ENCODE measurements at regions not wholly inside any gene's neighbourhood (a gene's known extent, or its start where the extent isn't known, plus 50 kb on each side); places are given as distances from the start of the nearest gene placed in this dataset.
"Not testable (repeated sequence)": the region's sequence is repeated elsewhere in the genome, so short reads cannot be mapped to it uniquely, and the experiment has no call there.

DNA sequence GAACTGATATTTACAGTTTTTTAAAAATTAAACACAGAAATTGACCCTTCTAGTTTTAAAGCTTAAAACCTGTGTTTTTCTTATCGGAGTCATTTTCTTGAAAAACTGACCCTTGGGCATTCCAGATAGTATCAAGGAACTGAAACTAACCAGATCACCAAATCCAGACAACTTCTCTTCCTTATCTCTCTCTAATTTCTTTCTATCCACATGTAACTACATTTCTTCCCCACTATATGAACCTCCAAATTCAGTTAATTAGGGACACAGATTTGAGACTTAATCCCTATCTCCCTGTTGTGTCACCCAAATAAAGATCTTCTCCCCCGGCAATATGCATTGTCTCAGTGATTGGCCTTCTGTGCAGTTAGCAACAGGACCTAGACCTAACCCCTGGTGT, 1643.0 kb upstream of the CDH6 start:
- no peak for DNase-seq (ENCODE audit: extremely low read depth, low read depth)

DNA sequence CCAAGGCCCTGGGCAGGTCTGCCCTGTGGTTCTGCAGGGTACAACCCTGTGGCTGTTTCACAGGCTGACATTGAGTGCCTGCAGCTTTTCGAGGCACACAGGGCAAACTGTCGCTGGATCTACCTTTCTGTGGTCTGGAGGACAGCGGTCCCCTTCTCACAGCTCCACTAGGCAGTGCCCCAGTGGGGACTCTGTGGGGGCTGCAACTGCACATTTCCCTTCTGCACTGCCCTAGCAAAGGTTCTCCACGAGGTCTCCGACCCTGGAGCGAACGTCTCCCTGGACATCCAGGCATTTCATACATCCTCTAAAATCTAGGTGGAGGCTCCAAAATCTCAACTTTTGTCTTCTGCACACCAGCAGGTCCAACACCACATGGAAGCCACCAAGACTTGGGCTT, 1645.2 kb upstream of the CDH6 start:
- DNase-seq (ENCODE audit: extremely low read depth, low read depth), result no peak

DNA sequence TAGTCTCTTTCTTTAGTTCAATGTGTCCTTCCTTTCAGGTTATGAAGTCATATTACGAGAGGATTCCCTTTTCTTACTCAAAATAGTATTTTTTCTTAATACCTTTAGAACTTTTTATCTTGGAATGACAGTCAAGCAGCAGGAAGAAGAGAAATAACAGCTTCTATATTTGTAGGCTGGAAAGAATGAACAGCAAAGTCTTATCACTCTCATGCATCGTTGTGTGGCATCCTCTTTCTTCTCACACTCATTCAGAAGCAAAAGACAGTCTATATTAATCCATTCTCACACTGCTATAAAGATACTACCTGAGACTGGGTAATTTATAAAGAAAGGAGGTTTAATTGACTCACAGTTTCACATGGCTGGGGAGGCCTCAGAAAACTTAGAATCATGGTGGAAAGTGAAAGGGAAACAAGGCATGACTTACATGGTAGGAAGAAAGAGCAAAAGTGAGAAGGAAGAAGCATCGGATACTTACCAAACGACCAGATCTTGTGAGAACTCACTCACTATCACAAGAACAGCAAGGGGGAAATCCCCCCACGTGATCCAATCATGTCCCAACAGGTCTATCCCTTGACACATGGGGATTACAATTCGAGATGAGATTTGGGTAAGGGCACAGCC, 1646.1 kb upstream of the CDH6 start:
- no peak for DNase-seq (ENCODE audit: extremely low read depth, low read depth)

- no peak for DNase-seq (ENCODE audit: extremely low read depth, low read depth)
These were observed 1650.0 kb upstream of the CDH6 start for GRCh38 chr5:29543501-29543900.

DNA sequence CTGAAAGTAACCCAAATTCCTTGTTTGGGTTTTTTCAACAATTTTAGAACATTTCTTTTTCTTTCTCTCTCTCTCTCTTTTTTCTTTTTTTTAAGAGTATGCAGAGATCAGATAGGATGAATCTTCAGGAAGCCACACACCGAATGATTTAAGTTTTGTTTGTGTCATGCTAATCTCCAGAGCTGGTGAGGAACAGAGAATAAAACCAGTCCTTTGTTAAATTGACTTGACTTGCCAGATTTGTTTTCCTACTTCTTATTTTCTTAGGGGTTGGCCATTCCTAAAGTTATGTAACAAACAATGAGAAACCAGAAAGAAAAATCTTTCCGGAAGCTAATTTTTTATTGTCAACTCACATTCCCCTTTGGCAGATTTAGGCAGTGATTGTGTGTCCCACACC, 1669.3 kb upstream of the CDH6 start:
- DNase-seq (ENCODE audit: extremely low read depth, low read depth), result no peak

DNA sequence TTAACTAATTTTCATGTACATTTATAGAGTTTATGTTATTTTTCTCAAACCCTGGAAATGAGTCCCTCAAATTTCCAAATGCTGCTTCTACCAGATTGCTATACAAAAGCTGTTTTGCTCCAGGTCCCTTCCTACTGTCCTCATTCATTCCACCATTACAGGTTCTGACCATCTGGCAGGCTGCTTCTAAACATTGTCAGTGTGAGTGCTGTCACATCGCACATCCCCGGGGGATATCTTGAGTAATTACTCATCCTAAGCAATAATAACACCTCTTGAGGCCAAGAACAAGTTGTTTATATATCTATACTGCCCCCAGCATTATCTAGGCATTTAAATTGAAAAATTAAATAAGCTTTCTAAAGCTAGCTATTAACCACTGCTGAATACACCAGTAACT, 1675.3 kb upstream of the CDH6 start:
- DNase-seq (ENCODE audit: extremely low read depth, low read depth), result no peak

DNA sequence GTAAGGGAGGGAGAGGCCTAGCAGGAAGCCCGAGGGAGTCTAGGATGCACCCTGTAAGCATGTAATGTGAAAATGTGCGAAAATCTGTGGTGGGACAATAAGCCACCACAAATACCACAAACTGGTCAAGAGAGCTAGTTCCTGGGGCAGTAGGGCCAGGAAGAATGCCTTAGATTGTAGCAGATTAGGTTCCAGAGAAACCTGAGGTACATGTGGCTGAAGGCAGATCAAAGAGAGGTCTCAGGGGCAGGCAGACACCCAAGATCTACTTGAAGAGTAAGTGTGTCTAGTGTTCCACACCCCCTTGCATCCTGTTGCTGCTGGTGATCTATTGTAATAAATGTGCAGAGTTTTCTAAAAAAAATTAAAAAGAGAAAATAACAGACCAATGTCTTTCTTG, 1677.3 kb upstream of the CDH6 start:
- no peak for DNase-seq (ENCODE audit: extremely low read depth, low read depth)

- no peak for DNase-seq (ENCODE audit: extremely low read depth, low read depth)
These were observed 1685.4 kb upstream of the CDH6 start for GRCh38 chr5:29508131-29508530.

- no peak for DNase-seq (ENCODE audit: extremely low read depth, low read depth)
These were observed 1689.1 kb upstream of the CDH6 start for GRCh38 chr5:29504411-29504810.

DNA sequence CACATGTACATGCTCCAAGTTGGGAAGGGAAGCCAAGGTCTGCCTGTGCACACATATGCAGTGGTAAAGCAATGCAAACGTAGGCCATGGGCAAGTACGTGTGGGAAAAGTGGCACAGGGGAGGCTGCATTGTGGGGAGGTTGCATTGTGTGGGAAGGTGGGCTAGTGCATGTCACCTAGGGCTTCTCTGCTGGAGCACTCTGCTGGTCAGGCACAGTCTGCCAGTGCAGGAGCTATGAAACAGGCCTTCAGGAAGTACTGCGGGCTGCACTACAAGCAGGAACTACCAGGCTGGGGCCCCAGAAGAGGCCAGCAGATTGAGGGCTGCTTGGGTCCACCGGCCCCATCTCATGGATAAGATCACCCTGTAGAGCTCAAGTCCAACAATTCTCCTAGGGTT, 1694.6 kb upstream of the CDH6 start:
- DNase-seq (ENCODE audit: extremely low read depth, low read depth), result no peak

DNA sequence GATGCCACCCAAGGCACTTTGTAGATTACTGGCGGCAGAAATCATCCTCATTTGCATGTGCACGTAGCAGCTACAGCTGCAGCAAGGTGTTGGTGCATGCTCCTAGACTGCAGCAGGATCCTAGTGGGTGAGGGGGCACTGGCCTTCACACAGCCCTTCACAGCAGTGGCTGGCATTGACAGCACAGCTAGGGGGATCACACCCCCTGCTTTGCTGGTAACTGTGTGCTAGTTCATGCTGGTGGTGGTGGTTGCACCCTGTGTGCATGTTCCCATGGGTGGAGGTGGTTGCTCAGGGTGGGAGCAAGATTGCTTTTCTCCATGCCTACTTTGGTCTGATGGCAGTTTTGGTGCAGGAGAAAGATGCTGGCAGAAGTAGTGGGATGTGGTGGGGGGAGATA, 1695.1 kb upstream of the CDH6 start:
- no peak for DNase-seq (ENCODE audit: extremely low read depth, low read depth)

DNA sequence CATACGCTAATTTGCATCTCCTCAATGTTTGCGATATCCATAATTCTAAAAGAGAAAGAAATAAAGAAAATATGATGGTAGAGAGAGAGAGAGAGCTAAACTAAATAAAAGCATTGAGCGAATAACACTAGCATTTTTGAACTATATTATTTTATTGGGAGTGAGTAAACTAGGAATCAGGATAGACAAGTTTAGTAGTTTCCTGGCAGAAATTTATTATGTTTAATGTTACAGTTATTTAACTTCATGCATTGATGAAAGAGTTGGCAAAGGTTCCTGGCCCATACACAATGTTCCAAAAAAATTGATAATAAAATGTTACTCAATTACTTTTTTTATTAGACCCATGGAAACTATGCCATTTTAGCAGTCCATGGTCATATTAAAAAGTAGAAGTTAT, 1708.2 kb upstream of the CDH6 start:
- no peak for DNase-seq (ENCODE audit: extremely low read depth, low read depth)

DNA sequence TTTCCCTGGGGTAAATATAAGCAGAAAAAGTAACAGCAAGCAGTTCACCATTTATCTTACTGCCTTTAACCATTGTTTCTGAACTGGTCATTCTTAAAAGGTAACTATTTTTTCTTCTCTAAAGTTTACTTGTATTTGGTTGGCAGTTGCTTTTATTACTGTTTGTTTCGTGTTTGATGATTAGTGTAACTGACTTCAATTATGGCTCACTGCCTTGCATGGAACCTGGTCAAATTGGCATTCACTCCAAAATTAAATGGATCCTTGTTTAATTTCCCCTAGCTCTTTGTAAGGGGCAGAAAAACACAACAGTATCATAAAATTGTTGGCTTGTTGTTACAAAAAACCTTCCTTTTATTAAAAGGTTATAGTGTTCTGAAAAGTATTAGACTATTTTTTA, 1723.9 kb upstream of the CDH6 start:
- DNase-seq (ENCODE audit: extremely low read depth, low read depth), result no peak

DNA sequence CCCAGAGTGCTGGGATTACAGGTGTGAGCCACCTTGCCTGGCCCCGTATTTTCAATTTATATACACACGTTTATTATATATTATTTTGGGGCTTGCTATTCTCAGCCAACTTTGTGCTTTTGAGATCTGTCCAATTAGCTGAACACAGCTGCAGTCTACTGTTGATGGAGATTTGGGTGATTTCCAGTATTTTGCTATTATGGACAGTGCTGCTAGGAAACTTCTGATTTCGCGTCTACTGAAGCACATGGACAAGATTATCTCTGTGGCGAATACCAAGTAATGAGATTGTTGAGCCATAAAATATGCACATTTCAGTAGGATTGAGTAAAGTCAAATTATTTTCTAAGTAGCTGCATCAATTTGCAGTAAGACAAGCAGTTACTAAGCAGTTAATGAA, 1731.2 kb upstream of the CDH6 start:
- DNase-seq (ENCODE audit: extremely low read depth, low read depth), result no peak

GRCh38 chr5:29460971-29461559, 1732.4 kb upstream of the CDH6 start:
- DNase-seq (ENCODE audit: extremely low read depth, low read depth), result no peak

GRCh38 chr5:29451004-29451403, 1742.5 kb upstream of the CDH6 start:
- DNase-seq (ENCODE audit: extremely low read depth, low read depth), result not testable (repeated sequence)

- no peak for DNase-seq (ENCODE audit: extremely low read depth, low read depth)
These were observed 1778.8 kb upstream of the CDH6 start for GRCh38 chr5:29414681-29415080.

- no peak for DNase-seq (ENCODE audit: extremely low read depth, low read depth)
These were observed 1780.5 kb upstream of the CDH6 start for GRCh38 chr5:29412979-29413378.

- DNase-seq (ENCODE audit: extremely low read depth, low read depth), result no peak
These were observed 1791.2 kb upstream of the CDH6 start for GRCh38 chr5:29402270-29402669.

GRCh38 chr5:29389993-29390392, 1803.5 kb upstream of the CDH6 start:
- no peak for DNase-seq (ENCODE audit: extremely low read depth, low read depth)

DNA sequence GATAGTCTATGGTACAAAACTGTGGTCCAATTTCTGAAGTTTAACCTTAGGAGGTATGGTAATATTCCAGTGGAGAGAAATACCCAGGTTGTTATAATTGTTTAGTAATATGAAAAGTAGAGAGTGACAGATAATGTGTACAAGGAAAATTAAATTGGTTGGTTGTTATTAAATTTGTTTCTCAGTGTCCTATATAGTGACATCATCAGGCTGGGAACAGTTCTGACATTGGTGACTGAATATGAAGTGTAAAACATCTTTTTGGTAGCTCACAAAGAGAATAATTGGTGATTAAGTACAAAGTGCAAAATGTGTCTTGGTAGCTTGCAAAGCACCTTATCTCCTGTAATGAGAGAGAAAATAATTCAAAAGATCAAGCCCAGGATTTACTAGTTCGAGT, 1806.1 kb upstream of the CDH6 start:
- DNase-seq (ENCODE audit: extremely low read depth, low read depth), result no peak

GRCh38 chr5:29382780-29383179, 1810.7 kb upstream of the CDH6 start:
- DNase-seq (ENCODE audit: extremely low read depth, low read depth), result no peak

GRCh38 chr5:29380029-29380428, 1813.5 kb upstream of the CDH6 start:
- DNase-seq (ENCODE audit: extremely low read depth, low read depth), result no peak

Measured in NCI-H460 (cell line).